H1 (cell line): ENCODE measurements at regions not wholly inside any gene's neighbourhood (a gene's known extent, or its start where the extent isn't known, plus 50 kb on each side); places are given as distances from the start of the nearest gene placed in this dataset.

ENCODE experiments used
- CHD2 ChIP-seq: IDR thresholded peaks from 2 replicates; pipeline ENCODE4 v1.6.1; 2012; ENCODE audit warnings: low read length, improper control_type of control experiment
- CREB1 ChIP-seq: IDR thresholded peaks from 2 replicates; pipeline ENCODE4 v1.6.1; 2012; ENCODE audit warnings: inconsistent platforms
- EZH2 ChIP-seq: fragments of 200-600 bp; sonication (generic); IDR thresholded peaks from 2 replicates; pipeline ENCODE4 v1.7.1; 2012; ENCODE audit warnings: low read depth, mild to moderate bottlenecking, moderate library complexity, low read length, inconsistent platforms; ENCODE audit not compliant: severe bottlenecking
- JUND ChIP-seq: IDR thresholded peaks from 2 replicates; pipeline ENCODE4 v1.6.1; 2011; ENCODE audit warnings: mild to moderate bottlenecking, improper control_type of control experiment, low read length
- POLR2A ChIP-seq, 2 experiments: IDR thresholded peaks; 1 replicate in 1 of 2; 2 replicates in 1 of 2; pipeline ENCODE4 v1.6.1; 2011; ENCODE audit warnings: low read depth in 2 of 2, low read length in 2 of 2, mild to moderate bottlenecking in 2 of 2; ENCODE audit errors: control extremely low read depth in 1 of 2
- POLR2AphosphoS5 ChIP-seq: IDR thresholded peaks from 2 replicates; pipeline ENCODE4 v1.6.1; 2011; ENCODE audit warnings: low read depth, low read length
- RAD21 ChIP-seq, 2 experiments: IDR thresholded peaks in 1 of 2; conservative IDR thresholded peaks in 1 of 2; 2 replicates each; pipeline ENCODE4 v1.6.1; 2011; ENCODE audit warnings: low read depth in 2 of 2, low read length in 2 of 2, improper control_type of control experiment in 1 of 2, inconsistent platforms in 1 of 2, mild to moderate bottlenecking in 1 of 2, moderate library complexity in 1 of 2
- SIN3A ChIP-seq, 2 experiments: IDR thresholded peaks in 1 of 2; conservative IDR thresholded peaks in 1 of 2; 2 replicates each; pipeline ENCODE4 v1.6.1; 2011 to 2012; ENCODE audit warnings: low read length in 2 of 2, improper control_type of control experiment in 1 of 2, low read depth in 1 of 2, mild to moderate bottlenecking in 1 of 2
- SRF ChIP-seq: IDR thresholded peaks from 2 replicates; pipeline ENCODE4 v1.6.1; 2011; ENCODE audit warnings: mild to moderate bottlenecking, low read depth, low read length, moderate library complexity
- TCF12 ChIP-seq: IDR thresholded peaks from 2 replicates; pipeline ENCODE4 v1.6.1; 2011; ENCODE audit warnings: low read depth, mild to moderate bottlenecking, low read length
- ZNF274 ChIP-seq: IDR thresholded peaks from 2 replicates; pipeline ENCODE4 v1.7.0; 2012; ENCODE audit warnings: low read length, borderline replicate concordance; ENCODE audit errors: extremely low read depth
- TF ChIP-seq, protein P1 (sequence below): IDR thresholded peaks from 2 replicates; pipeline ENCODE4 v1.6.1; 2011; ENCODE audit warnings: low read depth, mild to moderate bottlenecking, low read length; ENCODE audit not compliant: insufficient read depth
- TF ChIP-seq, protein P2 (sequence below), 3 experiments: IDR thresholded peaks; 1 replicate in 2 of 3; 2 replicates in 1 of 3; pipeline versions ENCODE4 v1.5.1 to v1.6.1; 2011; ENCODE audit warnings: low read length in 3 of 3, mild to moderate bottlenecking in 3 of 3, inconsistent platforms in 2 of 3, low read depth in 1 of 3, moderate library complexity in 1 of 3; ENCODE audit not compliant: insufficient read depth in 1 of 3; ENCODE audit errors: control extremely low read depth in 1 of 3

DNA sequence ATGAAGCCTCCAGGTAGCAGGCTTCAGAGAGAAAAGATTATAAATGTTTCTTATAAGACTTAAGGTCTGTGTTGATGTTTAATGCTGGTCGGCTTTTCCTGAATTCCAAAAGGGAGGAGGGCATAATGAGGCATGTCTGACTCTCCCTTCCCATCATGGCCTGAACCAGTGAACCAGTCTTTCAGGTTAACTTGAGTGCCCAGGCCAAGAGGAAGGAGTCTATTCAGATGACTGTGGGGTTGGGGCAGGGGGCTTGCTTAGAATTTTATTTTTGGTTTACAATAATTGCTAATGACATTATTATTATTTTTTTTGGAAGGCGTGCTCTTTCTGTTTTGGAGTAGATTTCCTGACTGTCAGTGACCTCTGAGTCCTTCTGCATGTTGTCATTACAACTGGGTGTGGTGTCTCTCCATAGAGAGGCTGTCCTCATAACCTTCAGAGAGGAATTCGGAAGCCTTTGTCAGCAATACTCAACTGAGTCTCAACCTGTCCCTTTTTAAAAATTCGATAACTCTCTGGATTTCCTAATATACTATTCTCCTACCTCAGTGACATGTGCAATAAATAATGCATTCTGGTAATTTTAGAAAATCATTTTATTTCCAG is 275.1 kb upstream of the CXCR4 start:
- no peak for TF ChIP-seq ZNF274
- TF ChIP-seq, protein P1, sequence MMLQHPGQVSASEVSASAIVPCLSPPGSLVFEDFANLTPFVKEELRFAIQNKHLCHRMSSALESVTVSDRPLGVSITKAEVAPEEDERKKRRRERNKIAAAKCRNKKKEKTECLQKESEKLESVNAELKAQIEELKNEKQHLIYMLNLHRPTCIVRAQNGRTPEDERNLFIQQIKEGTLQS = no peak
- TF ChIP-seq POLR2A (IDR thresholded peaks at IDR 0.05; ENCODE audit: control extremely low read depth in 1 of 2, low read depth in 2 of 2, low read length in 2 of 2) = no peak
- TF ChIP-seq SRF = no peak
- TF ChIP-seq, protein P2, sequence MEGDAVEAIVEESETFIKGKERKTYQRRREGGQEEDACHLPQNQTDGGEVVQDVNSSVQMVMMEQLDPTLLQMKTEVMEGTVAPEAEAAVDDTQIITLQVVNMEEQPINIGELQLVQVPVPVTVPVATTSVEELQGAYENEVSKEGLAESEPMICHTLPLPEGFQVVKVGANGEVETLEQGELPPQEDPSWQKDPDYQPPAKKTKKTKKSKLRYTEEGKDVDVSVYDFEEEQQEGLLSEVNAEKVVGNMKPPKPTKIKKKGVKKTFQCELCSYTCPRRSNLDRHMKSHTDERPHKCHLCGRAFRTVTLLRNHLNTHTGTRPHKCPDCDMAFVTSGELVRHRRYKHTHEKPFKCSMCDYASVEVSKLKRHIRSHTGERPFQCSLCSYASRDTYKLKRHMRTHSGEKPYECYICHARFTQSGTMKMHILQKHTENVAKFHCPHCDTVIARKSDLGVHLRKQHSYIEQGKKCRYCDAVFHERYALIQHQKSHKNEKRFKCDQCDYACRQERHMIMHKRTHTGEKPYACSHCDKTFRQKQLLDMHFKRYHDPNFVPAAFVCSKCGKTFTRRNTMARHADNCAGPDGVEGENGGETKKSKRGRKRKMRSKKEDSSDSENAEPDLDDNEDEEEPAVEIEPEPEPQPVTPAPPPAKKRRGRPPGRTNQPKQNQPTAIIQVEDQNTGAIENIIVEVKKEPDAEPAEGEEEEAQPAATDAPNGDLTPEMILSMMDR (IDR thresholded peaks at IDR 0.05; ENCODE audit: control extremely low read depth in 1 of 3, insufficient read depth in 1 of 3, low read depth in 1 of 3, low read length in 3 of 3) = no peak
- no peak for TF ChIP-seq JUND
- TF ChIP-seq CREB1 = no peak
- no peak for TF ChIP-seq CHD2
- TF ChIP-seq POLR2AphosphoS5 = no peak
- TF ChIP-seq SIN3A (conservative IDR thresholded peaks at IDR 0.05 in 1 of 2, IDR thresholded peaks at IDR 0.05 in 1 of 2; ENCODE audit: low read depth in 1 of 2, low read length in 2 of 2) = no peak
- no peak for TF ChIP-seq TCF12
- TF ChIP-seq RAD21 (IDR thresholded peaks at IDR 0.05 in 1 of 2, conservative IDR thresholded peaks at IDR 0.05 in 1 of 2; ENCODE audit: low read depth in 2 of 2, low read length in 2 of 2) = no peak
- TF ChIP-seq EZH2 = no peak
